Spleen (tissue), 11 donors: ENCODE measurements at regions not wholly inside any gene's neighbourhood (a gene's known extent, or its start where the extent isn't known, plus 50 kb on each side); places are given as distances from the start of the nearest gene placed in this dataset.

Experiments used
- DNase-seq: peaks from one replicate; pipeline ENCODE4 v3.0.0-alpha.2; 2020
- H3K27ac ChIP-seq, 8 donors: fragments of 200-600 bp; sonication (generic) in 7 of 8; 1 replicate in 4 of 8; 2 replicates in 4 of 8; pipeline versions ENCODE4 v1.5.0 to v1.8.0; 2016 to 2021; ENCODE audit warnings: inconsistent platforms in 4 of 8, mild to moderate bottlenecking in 4 of 8, moderate library complexity in 1 of 8
- H3K27me3 ChIP-seq, 7 donors: fragments of 200-600 bp; sonication (generic) in 6 of 7; replicated peaks in 1 of 7; 1 replicate in 4 of 7; 2 replicates in 3 of 7; pipeline versions ENCODE4 v1.5.0 to v1.8.0; 2016 to 2021; ENCODE audit warnings: inconsistent platforms in 3 of 7, mild to moderate bottlenecking in 1 of 7
- H3K36me3 ChIP-seq, 6 donors: fragments of 200-600 bp; sonication (generic) in 5 of 6; 1 replicate in 4 of 6; 2 replicates in 2 of 6; pipeline versions ENCODE4 v1.5.0 to v1.8.0; 2016 to 2021; ENCODE audit warnings: inconsistent platforms in 2 of 6
- H3K4me1 ChIP-seq, 6 donors: fragments of 200-600 bp; sonication (generic) in 5 of 6; 1 replicate in 3 of 6; 2 replicates in 3 of 6; pipeline versions ENCODE4 v1.5.0 to v1.8.0; 2016 to 2021; ENCODE audit warnings: inconsistent platforms in 3 of 6
- H3K4me3 ChIP-seq, 8 donors: fragments of 200-600 bp; sonication (generic) in 7 of 8; 1 replicate in 4 of 8; 2 replicates in 4 of 8; pipeline versions ENCODE4 v1.5.0 to v1.8.0; 2016 to 2021; ENCODE audit warnings: inconsistent platforms in 4 of 8, mild to moderate bottlenecking in 4 of 8, moderate library complexity in 2 of 8
- H3K9me3 ChIP-seq, 8 donors: fragments of 200-600 bp; sonication (generic) in 7 of 8; 1 replicate in 4 of 8; 2 replicates in 4 of 8; pipeline versions ENCODE4 v1.5.0 to v1.8.0; 2016 to 2021; ENCODE audit warnings: inconsistent platforms in 4 of 8
- CTCF ChIP-seq, 11 experiments: fragments of 200-600 bp in 7 of 11; fragments of 450-650 bp in 4 of 11; sonication (generic) in 4 of 11; IDR thresholded peaks in 8 of 11; conservative IDR thresholded peaks in 3 of 11; 1 replicate in 7 of 11; 2 replicates in 4 of 11; pipeline versions ENCODE4 v1.4.0 to v1.8.0; 2016 to 2021; ENCODE audit warnings: antibody characterized with exemption in 11 of 11, inconsistent platforms in 4 of 11, mild to moderate bottlenecking in 1 of 11
- POLR2A ChIP-seq, 3 donors: fragments of 450-650 bp; IDR thresholded peaks; one replicate each; pipeline ENCODE4 v1.5.1; 2017; ENCODE audit warnings: antibody characterized with exemption in 3 of 3, mild to moderate bottlenecking in 1 of 3
- POLR2AphosphoS5 ChIP-seq, 3 donors: sonication (generic); formaldehyde crosslinking; IDR thresholded peaks; one replicate each; pipeline ENCODE4 v1.5.1; 2017; ENCODE audit warnings: antibody characterized with exemption in 3 of 3
- WGBS, 5 donors: extraction: QIAGEN DNeasy Blood & Tissue Kit in 3 of 5; methylation state at CpG; one replicate each; pipeline versions ENCODE4 v1.1.5 to v1.1.7; 2013 to 2018; 5-methylcytosine and 5-hydroxymethylcytosine counted together
- intact Hi-C: fragments of 100-400 bp; cut with DNase I; formaldehyde crosslinking; loops from one replicate; pipeline ENCODE4 v1.15.0; 2023; ENCODE audit warnings: low total_unique reads
- donor health status: healthy with polysubstance abuse.
- donor health status: DM: no; HTN: no; CAD: no; lungs with moderate emphysema.
- donor health status: DM: no; HTN: no; CAD: no.
- donor health status: Bipolar disorder and iron deficiency.
- donor health status: healthy.
- donor health status: DM: no; HTN: no; CAD: no.
- donor health status: DM: yes; HTN: yes; CAD: no.

GRCh38 chr2:136215449-136215848 lies 97.5 kb upstream of the CXCR4 start:
- intact Hi-C loops, result no loop called here
- Histone ChIP-seq H3K27me3 (no peaks in the 10 kb centered on the region), H3K4me3 (no peak overlapping the region), H3K27ac (peak overlapping the region in 2 of 8 donors; percentile 70 to 83), H3K9me3 (no peaks in the 10 kb centered on the region), H3K4me1 (peaks cover 17 to 94% (median 51%) of the 10 kb centered on the region in 6 donors), H3K36me3 (no peaks in the 10 kb centered on the region)
- 92 to 97% (median 93%) methylated on average over 2 of the region's 2 CpGs for WGBS, 5 donors
- no peak for DNase-seq
- TF ChIP-seq CTCF (IDR thresholded peaks at IDR 0.05 in 8 of 11, conservative IDR thresholded peaks at IDR 0.05 in 3 of 11), result no peak
- TF ChIP-seq POLR2A (IDR thresholded peaks at IDR 0.05), result no peak

GRCh38 chr2:136214307-136215200 lies 96.6 kb upstream of the CXCR4 start:
- Histone ChIP-seq H3K36me3 (no peaks in the 10 kb centered on the region), H3K4me1 (peaks cover 16 to 94% (median 52%) of the 10 kb centered on the region in 6 donors), H3K27ac (peak overlapping the region in 6 of 8 donors; percentile 69 to 87 (median 80)), H3K4me3 (peak overlapping the region in 1 of 8 donors; percentile 40), H3K27me3 (no peaks in the 10 kb centered on the region), H3K9me3 (peaks cover 0 to 8% (median 3%) of the 10 kb centered on the region in 8 donors)
- no peak for DNase-seq
- intact Hi-C loops, result no loop called here
- TF ChIP-seq CTCF (IDR thresholded peaks at IDR 0.05 in 8 of 11, conservative IDR thresholded peaks at IDR 0.05 in 3 of 11) (peak in 1 of 11 experiments; percentile 9), POLR2AphosphoS5 (IDR thresholded peaks at IDR 0.05) (peak in 1 of 3 donors; percentile 46), POLR2A (IDR thresholded peaks at IDR 0.05) (no peak)
- 48 to 64% (median 56%) methylated on average over 5 of the region's 5 CpGs for WGBS, 5 donors

DNA sequence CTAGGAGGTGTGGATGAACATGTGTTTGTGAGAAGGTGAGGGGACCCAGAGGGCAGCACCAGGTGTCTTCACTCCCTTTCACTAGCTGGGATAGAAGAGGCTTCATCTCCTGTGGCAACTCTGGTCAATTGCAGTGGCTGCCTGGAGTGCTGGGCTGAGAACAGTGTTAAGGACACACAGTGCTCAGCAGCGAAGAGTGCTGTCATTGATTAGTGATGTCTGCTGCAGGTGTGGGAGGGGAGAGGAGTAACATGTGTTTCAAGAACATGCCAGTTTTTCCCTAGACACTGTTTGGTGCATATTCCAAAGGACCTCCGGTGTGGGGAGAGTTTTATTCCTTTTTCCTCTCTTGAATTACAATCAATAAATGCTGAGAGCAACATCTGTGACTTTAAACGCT lies 95.9 kb upstream of the CXCR4 start:
- peak overlapping the region in 1 of 8 donors; percentile 40 for H3K4me3 ChIP-seq
- H3K27ac ChIP-seq, result peak overlapping the region in 7 of 8 donors; percentile 67 to 87 (median 79)
- H3K27me3 ChIP-seq, result no peaks in the 10 kb centered on the region
- H3K36me3 ChIP-seq, result no peaks in the 10 kb centered on the region
- peaks cover 16 to 96% (median 52%) of the 10 kb centered on the region in 6 donors for H3K4me1 ChIP-seq
- no peak for DNase-seq
- H3K9me3 ChIP-seq, result peaks cover 0 to 10% (median 3%) of the 10 kb centered on the region in 8 donors
- intact Hi-C loops, result no loop called here
- TF ChIP-seq CTCF (IDR thresholded peaks at IDR 0.05 in 8 of 11, conservative IDR thresholded peaks at IDR 0.05 in 3 of 11), result no peak
- TF ChIP-seq POLR2AphosphoS5 (IDR thresholded peaks at IDR 0.05), result no peak
- TF ChIP-seq POLR2A (IDR thresholded peaks at IDR 0.05), result no peak
- whole genome bisulfite sequencing, 5 donors, result 70 to 88% (median 73%) methylated on average over 3 of the region's 3 CpGs
